GM18909 (cell line): ENCODE measurements at regions not wholly inside any gene's neighbourhood (a gene's known extent, or its start where the extent isn't known, plus 50 kb on each side); places are given as distances from the start of the nearest gene placed in this dataset.

Experiments
- ATAC-seq: cut with Tn5 transposase; IDR thresholded peaks from one replicate; pipeline ENCODE4 v1.9.1; 2021; ENCODE audit warnings: mild to moderate bottlenecking; ENCODE audit not compliant: unreplicated experiment, poor library complexity

- peak; percentile 92 for ATAC-seq
Observed at GRCh38 chr4:146029939-146030710, 91.5 kb upstream of the ZNF827 start.

GRCh38 chr4:146029147-146029546, 90.5 kb upstream of the ZNF827 start:
- peak; percentile 44 for ATAC-seq

GRCh38 chr4:146027761-146028160, 89.1 kb upstream of the ZNF827 start:
- ATAC-seq, result no peak

- peak; percentile 98 for ATAC-seq
Observed at GRCh38 chr4:146023334-146023967, 84.8 kb upstream of the ZNF827 start.

GRCh38 chr4:146022541-146022940, 83.9 kb upstream of the ZNF827 start:
- no peak for ATAC-seq

GRCh38 chr4:146018247-146018646, 79.6 kb upstream of the ZNF827 start:
- no peak for ATAC-seq

GRCh38 chr4:146004730-146005129, 66.1 kb upstream of the ZNF827 start:
- ATAC-seq, result no peak

- no peak for ATAC-seq
Observed at GRCh38 chr4:145988628-145989027, 50.0 kb upstream of the ZNF827 start.
